Activated naive CD4-positive, alpha-beta T cell treated with anti-CD3 and anti-CD28 coated beads, Interleukin-2, amount 50 U/mL, for 24 hours (primary cell): ENCODE measurements at regions not wholly inside any gene's neighbourhood (a gene's known extent, or its start where the extent isn't known, plus 50 kb on each side); places are given as distances from the start of the nearest gene placed in this dataset.

Experiments used
- H3K27ac Mint-ChIP-seq: one replicate; pipeline ENCODE4 v1.8.0; 2021; ENCODE audit warnings: mild to moderate bottlenecking, mixed read lengths
- H3K27me3 Mint-ChIP-seq: one replicate; pipeline ENCODE4 v1.8.0; 2021; ENCODE audit warnings: mixed read lengths
- H3K36me3 Mint-ChIP-seq: one replicate; pipeline ENCODE4 v1.8.0; 2021; ENCODE audit warnings: mixed read lengths
- H3K4me1 Mint-ChIP-seq: one replicate; pipeline ENCODE4 v1.8.0; 2021; ENCODE audit warnings: mixed read lengths
- H3K4me3 Mint-ChIP-seq: one replicate; pipeline ENCODE4 v1.8.0; 2021; ENCODE audit warnings: mild to moderate bottlenecking, mixed read lengths
- H3K9me3 Mint-ChIP-seq: one replicate; pipeline ENCODE4 v1.8.0; 2021; ENCODE audit warnings: mixed read lengths

DNA sequence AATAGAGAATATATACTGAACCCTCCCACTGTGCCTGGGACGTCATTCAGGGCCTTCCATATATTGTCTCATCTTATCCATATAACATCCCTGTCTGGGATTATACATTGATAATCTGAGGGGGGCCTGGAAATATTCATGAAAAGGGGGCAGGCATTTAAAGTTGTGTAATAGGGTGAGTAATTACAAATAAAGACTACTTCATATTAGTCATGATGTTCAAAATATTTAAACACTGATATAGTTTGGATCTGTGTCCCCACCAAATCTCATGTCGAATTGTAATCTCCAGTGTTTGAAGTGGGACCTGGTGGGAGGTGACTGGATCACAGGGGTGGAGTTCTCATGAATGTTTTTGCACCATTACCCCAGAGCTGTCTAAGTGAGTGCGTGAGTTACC lies 97.8 kb downstream of the AQP9 start:
- Mint-ChIP-seq H3K9me3 (no peaks in the 10 kb centered on the region), H3K36me3 (no peaks in the 10 kb centered on the region), H3K4me3 (no peak overlapping the region)

DNA sequence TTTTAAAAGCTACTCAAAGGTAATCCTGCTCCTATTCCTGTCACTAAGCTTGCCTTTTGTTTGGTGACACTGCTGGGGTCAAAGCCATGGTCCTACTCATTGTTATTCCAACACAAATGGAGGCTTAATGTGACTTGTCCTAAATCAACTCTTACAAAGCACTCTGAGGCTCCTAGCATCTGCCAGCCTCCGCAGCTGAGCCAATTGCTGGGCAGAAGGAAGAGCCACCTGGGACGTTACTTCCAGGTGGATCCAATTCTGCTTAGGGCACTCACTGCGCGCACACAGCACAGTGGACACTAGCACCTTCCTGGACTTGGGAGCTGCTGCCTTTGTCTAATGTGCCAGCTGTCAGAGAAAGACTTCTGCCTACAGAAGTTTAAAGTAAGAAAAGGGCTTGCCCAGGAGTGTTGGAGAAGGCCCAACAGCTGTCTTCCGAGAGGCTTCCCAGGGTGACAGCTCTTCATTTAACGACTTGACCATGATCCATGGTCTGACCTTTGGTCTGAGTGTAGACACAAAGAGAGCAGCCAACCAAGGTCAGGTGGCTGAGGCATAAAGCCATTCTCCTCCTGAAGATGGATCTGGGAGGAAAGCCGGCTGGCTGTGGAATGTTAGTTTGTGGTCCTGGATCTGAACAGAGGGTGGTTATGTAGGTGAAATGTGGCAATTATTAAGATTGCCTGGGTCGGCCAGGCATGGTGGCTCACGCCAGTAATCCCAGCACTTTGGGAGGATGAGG lies 102.2 kb downstream of the AQP9 start:
- Mint-ChIP-seq H3K4me3 (no peak overlapping the region), H3K27me3 (no peaks in the 10 kb centered on the region), H3K36me3 (no peaks in the 10 kb centered on the region), H3K27ac (no peak overlapping the region), H3K4me1 (no peaks in the 10 kb centered on the region), H3K9me3 (no peaks in the 10 kb centered on the region)

More for the DNA sequence above, 97.8 kb downstream of the AQP9 start:
- H3K27me3 Mint-ChIP-seq, result peaks cover 2% of the 10 kb centered on the region
- H3K27ac Mint-ChIP-seq, result no peak overlapping the region
- H3K4me1 Mint-ChIP-seq, result no peaks in the 10 kb centered on the region

DNA sequence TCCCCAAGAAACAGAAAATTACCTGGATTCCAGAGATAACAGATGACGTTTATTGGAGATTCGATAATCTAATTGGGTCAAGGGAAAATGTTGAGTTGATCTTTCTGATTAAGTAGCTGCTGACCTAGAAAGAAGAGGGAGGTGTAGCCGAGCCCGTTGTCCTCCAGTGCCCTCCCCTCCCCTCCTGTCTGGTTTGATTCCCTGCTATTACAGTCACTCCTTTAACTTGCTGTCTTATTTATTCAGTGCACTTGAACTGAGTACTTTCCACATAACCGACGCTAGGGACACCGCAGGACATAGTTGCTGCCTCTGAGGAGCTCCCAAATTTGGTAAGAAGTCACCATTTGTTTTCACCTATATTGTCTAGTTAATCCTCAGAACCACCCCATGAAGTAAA lies 103.7 kb downstream of the AQP9 start:
- Mint-ChIP-seq H3K4me1 (no peaks in the 10 kb centered on the region), H3K27me3 (no peaks in the 10 kb centered on the region), H3K4me3 (no peak overlapping the region), H3K27ac (no peak overlapping the region), H3K36me3 (no peaks in the 10 kb centered on the region), H3K9me3 (no peaks in the 10 kb centered on the region)

- H3K4me1 Mint-ChIP-seq, result no peaks in the 10 kb centered on the region
- H3K36me3 Mint-ChIP-seq, result no peaks in the 10 kb centered on the region
- no peak overlapping the region for H3K4me3 Mint-ChIP-seq
- H3K27ac Mint-ChIP-seq, result no peak overlapping the region
- H3K27me3 Mint-ChIP-seq, result no peaks in the 10 kb centered on the region
- no peaks in the 10 kb centered on the region for H3K9me3 Mint-ChIP-seq
Observed at GRCh38 chr15:58243070-58243469, 104.9 kb downstream of the AQP9 start.

DNA sequence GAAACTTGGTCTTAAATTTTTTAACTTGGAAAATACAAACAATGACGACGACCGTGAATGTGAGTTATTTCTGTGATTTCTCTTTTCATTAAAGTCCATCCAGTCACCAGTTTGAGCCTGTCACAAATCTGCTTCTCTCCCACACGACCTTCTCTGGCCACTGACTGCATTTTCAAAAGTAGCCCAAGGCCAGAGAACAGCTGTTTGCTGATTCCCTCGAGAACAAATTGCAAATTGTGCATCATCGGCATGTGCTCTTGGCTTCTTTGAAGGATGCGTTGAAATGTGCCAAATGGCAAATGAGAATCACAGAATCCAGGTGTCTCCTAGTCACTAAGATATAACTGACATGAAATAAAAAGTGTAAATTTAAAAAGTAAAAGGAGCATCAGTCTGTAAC lies 106.4 kb downstream of the AQP9 start:
- Mint-ChIP-seq H3K9me3 (no peaks in the 10 kb centered on the region), H3K36me3 (no peaks in the 10 kb centered on the region), H3K4me1 (peaks cover 7% of the 10 kb centered on the region), H3K27ac (no peak overlapping the region), H3K4me3 (no peak overlapping the region), H3K27me3 (no peaks in the 10 kb centered on the region)

DNA sequence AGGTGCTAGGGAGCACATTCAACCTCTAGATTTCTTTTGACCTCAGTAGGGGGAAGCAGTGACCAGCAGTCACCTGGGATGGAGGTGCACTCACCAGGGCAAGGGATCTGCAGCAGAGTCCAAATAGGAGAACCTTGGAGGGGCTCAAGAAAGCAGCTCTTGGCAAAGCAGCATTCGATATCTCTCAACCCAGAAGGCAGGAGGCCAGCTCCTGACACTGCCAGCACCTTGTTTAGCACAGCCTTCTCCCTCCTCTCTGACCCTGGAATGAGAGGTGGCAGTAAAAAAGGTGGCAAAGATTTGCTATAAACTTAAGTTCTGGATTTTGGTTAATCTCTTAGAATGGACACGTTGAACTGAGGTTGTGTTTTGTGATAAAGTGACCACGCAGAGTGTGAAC lies 107.9 kb downstream of the AQP9 start:
- H3K4me1 Mint-ChIP-seq, result peaks cover 22% of the 10 kb centered on the region
- no peak overlapping the region for H3K4me3 Mint-ChIP-seq
- H3K27ac Mint-ChIP-seq, result no peak overlapping the region
- H3K9me3 Mint-ChIP-seq, result no peaks in the 10 kb centered on the region
- H3K36me3 Mint-ChIP-seq, result no peaks in the 10 kb centered on the region
- H3K27me3 Mint-ChIP-seq, result no peaks in the 10 kb centered on the region

DNA sequence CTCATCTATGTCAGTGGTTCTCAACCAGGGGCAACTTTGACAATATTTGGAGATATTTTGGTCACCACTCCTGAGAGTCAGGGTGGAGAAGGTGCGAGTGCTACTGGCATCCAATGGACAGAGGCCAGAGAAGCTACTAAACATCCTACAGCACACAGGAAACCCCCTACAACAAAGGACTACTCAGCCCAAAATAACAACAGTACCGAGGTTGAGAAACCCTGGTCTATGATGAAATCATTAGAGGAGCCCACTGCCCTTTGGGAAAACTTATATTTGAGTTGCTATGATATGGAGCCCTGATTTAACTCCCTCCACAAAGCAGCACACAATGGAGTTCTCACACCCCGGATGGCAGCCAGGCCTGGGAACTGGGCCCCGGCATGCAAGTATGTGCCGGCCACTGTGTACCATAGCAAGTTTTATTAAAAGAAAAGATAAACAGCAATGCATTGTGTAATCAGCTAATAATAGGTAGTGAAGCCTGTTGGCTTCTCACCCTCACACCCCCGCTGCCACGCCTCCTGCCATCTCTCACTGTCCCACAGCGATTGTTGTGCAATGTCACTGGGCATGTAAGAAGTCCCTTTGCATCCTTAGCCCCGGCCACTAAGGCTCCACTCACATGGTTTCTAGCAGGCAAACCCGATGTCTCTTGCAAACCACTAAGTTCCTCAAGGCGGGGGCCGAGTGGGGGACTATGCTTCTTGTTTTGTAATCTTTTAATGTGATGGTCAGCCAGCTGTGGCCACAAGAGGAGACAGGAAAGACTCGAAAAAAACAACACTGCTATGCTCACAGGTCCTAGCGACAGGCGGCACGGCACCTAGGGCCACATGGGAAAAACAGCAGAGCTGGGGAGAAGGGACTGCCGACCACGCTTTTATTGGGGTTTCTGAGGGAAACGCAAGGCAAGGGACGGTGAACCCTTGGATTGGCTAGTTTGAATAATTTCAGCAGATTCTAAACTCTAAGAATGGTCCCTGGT lies 110.0 kb downstream of the AQP9 start:
- H3K36me3 Mint-ChIP-seq, result no peaks in the 10 kb centered on the region
- H3K4me3 Mint-ChIP-seq, result no peak overlapping the region
- no peaks in the 10 kb centered on the region for H3K27me3 Mint-ChIP-seq
- H3K27ac Mint-ChIP-seq, result no peak overlapping the region
- no peaks in the 10 kb centered on the region for H3K9me3 Mint-ChIP-seq
- H3K4me1 Mint-ChIP-seq, result peaks cover 22% of the 10 kb centered on the region

GRCh38 chr15:58249646-58250312 lies 111.6 kb downstream of the AQP9 start:
- H3K27me3 Mint-ChIP-seq, result no peaks in the 10 kb centered on the region
- peak overlapping the region; percentile 83 for H3K27ac Mint-ChIP-seq
- H3K36me3 Mint-ChIP-seq, result no peaks in the 10 kb centered on the region
- no peaks in the 10 kb centered on the region for H3K9me3 Mint-ChIP-seq
- peaks cover 22% of the 10 kb centered on the region for H3K4me1 Mint-ChIP-seq
- H3K4me3 Mint-ChIP-seq, result peak overlapping the region; percentile 84

- H3K27ac Mint-ChIP-seq, result no peak overlapping the region
- no peaks in the 10 kb centered on the region for H3K9me3 Mint-ChIP-seq
- H3K4me3 Mint-ChIP-seq, result no peak overlapping the region
Observed at GRCh38 chr15:58252586-58253323, 114.6 kb downstream of the AQP9 start.

DNA sequence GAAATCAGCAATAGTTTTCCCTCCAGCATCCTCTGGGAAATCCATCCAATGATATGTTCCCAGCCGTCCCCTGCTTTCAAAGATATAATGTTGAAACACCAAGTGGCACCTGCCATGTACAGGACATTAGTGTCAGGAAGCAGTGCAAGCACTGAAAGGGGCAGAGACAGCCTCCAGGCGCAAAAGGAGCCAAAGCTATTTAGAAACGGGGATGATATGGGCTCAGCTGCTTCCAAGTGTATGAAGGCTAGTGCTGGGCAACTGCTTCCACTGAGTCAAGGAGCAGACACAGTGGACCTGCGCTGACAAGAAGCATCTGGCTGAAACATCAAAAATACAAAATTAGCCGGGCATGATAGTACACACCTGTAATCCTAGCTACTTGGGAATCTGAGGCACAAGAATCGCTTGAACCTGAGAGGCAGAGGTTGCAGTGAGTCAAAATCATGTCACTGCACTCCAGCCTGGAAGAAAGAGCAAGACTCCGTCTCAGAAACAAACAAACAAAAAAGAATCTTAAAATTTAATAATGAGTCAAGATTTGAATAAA lies 119.7 kb downstream of the AQP9 start:
- Mint-ChIP-seq H3K4me3 (no peak overlapping the region), H3K36me3 (no peaks in the 10 kb centered on the region), H3K27ac (no peak overlapping the region), H3K9me3 (no peaks in the 10 kb centered on the region), H3K4me1 (no peaks in the 10 kb centered on the region), H3K27me3 (no peaks in the 10 kb centered on the region)

More at GRCh38 chr15:58252586-58253323, 114.6 kb downstream of the AQP9 start:
- peaks cover 22% of the 10 kb centered on the region for H3K4me1 Mint-ChIP-seq
- no peaks in the 10 kb centered on the region for H3K36me3 Mint-ChIP-seq
- H3K27me3 Mint-ChIP-seq, result no peaks in the 10 kb centered on the region

DNA sequence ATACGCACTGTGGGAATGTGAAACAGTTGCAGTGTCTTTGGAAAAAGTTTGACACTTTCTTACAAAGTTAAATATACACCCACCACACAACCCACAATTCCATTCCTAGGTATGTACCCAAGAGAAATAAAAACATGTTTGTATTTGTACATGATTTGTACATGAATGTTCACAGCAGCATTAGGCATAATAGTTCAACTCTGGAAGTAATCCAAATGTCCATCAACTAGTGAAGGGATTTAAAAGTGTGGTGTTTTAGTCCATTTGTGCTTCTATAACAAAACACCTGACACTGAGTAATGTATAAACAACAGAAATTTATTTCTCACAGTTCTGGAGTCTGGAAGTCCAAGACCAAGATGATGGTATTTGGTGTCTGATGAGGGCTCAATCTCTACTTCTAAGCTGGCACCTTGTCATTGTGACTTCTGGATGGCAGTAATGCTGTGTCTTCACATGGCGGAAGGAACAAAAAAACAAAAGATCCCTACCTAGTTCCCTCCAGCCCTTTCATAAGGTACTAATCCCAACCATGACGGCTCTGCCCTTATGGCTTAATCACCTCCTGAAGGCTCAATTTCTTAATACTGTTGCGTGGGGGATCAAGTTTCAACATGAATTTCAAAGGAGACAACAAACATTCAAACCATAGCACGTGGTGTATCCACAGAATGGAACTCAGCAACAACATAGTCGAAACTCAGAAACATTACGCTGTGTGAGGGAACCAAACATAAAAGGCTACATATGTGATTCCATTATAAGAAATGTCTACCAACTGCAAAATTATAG lies 120.5 kb downstream of the AQP9 start:
- H3K27me3 Mint-ChIP-seq, result no peaks in the 10 kb centered on the region
- H3K9me3 Mint-ChIP-seq, result no peaks in the 10 kb centered on the region
- no peaks in the 10 kb centered on the region for H3K36me3 Mint-ChIP-seq
- peaks cover 4% of the 10 kb centered on the region for H3K4me1 Mint-ChIP-seq
- no peak overlapping the region for H3K27ac Mint-ChIP-seq
- H3K4me3 Mint-ChIP-seq, result no peak overlapping the region

DNA sequence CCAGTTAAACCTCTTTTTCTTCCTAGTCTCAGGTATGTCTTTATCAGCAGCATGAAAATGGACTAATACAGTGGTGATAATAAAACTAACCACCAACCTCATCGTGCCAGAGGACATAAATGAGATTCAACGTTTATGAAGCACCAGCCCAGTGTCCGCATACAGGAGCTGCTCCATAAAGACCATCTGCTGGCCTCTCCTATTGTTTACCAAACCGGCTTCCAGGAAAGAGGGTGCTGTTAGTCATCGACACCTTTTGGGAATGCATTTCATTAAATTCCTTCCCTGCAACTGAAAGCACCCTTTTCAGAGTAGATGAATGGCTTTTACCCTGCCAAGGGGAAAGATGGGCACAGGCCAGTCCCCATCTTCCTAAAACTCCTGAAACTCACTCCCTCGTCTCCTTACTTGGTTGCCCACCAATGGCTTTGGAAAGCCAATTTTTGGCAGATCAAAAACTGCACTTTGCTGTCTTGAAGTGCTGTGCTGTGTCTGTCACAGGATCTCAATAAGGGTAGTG lies 122.1 kb downstream of the AQP9 start:
- Mint-ChIP-seq H3K9me3 (no peaks in the 10 kb centered on the region), H3K4me3 (no peak overlapping the region), H3K36me3 (no peaks in the 10 kb centered on the region), H3K27me3 (no peaks in the 10 kb centered on the region), H3K27ac (no peak overlapping the region), H3K4me1 (peaks cover 10% of the 10 kb centered on the region)

- Mint-ChIP-seq H3K36me3 (no peaks in the 10 kb centered on the region), H3K9me3 (no peaks in the 10 kb centered on the region), H3K4me1 (peaks cover 10% of the 10 kb centered on the region), H3K27me3 (no peaks in the 10 kb centered on the region), H3K4me3 (no peak overlapping the region), H3K27ac (no peak overlapping the region)
Observed at GRCh38 chr15:58260725-58261267, 122.6 kb downstream of the AQP9 start.

DNA sequence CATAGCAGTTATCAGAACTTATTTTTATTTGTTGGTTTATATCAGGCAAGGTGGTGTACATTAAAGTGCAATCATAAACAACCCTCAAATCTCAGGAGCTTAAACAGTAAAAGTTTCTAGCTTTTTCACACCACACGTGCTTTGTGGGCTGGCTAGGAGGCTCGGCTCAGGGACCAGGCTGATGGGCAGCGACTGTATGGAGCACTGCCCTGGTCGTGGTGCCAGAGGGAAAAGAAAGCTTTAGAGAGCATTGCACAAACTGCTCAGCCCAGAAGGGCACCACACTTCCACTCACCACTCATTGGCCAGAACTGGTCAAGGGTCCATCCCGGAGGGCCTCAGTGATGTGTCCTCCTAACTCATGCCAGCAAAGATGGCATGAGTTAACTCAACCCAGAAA lies 123.2 kb downstream of the AQP9 start:
- Mint-ChIP-seq H3K9me3 (no peaks in the 10 kb centered on the region), H3K27ac (no peak overlapping the region), H3K27me3 (no peaks in the 10 kb centered on the region)

More for the DNA sequence above, 123.2 kb downstream of the AQP9 start:
- Mint-ChIP-seq H3K36me3 (no peaks in the 10 kb centered on the region), H3K4me3 (no peak overlapping the region), H3K4me1 (peaks cover 10% of the 10 kb centered on the region)
